Thyroid gland (tissue), 4 donors: ENCODE measurements at regions not wholly inside any gene's neighbourhood (a gene's known extent, or its start where the extent isn't known, plus 50 kb on each side); places are given as distances from the start of the nearest gene placed in this dataset.

Source experiments
- DNase-seq, 2 donors: peaks; one replicate each; pipeline ENCODE4 v3.0.0-alpha.2; 2019
- H3K27ac ChIP-seq, 3 donors: fragments of 200-600 bp; sonication (generic); 1 replicate in 2 of 3; 2 replicates in 1 of 3; pipeline ENCODE4 v1.5.1; 2016 to 2019; ENCODE audit warnings: mild to moderate bottlenecking in 1 of 3, moderate library complexity in 1 of 3
- H3K27me3 ChIP-seq: fragments of 200-600 bp; sonication (generic); one replicate; pipeline ENCODE4 v1.5.1; 2019
- H3K36me3 ChIP-seq, 2 donors: fragments of 200-600 bp; sonication (generic); one replicate each; pipeline ENCODE4 v1.5.1; 2016 to 2019
- H3K4me1 ChIP-seq, 2 donors: fragments of 200-600 bp; sonication (generic); one replicate each; pipeline ENCODE4 v1.5.1; 2017 to 2019
- H3K4me3 ChIP-seq, 3 donors: fragments of 200-600 bp; sonication (generic); replicated peaks in 1 of 3; 1 replicate in 2 of 3; 2 replicates in 1 of 3; pipeline ENCODE4 v1.5.1; 2016; ENCODE audit warnings: mild to moderate bottlenecking in 1 of 3
- H3K9me3 ChIP-seq: fragments of 200-600 bp; sonication (generic); one replicate; pipeline ENCODE4 v1.5.1; 2017
- CTCF ChIP-seq, 6 experiments: fragments of 200-600 bp in 3 of 6; fragments of 450-650 bp in 3 of 6; sonication (generic) in 3 of 6; IDR thresholded peaks; one replicate each; pipeline ENCODE4 v1.5.1; 2016 to 2019; ENCODE audit warnings: antibody characterized with exemption in 6 of 6, mild to moderate bottlenecking in 2 of 6, inconsistent platforms in 1 of 6, moderate library complexity in 1 of 6
- POLR2A ChIP-seq, 2 donors: fragments of 450-650 bp; IDR thresholded peaks; one replicate each; pipeline ENCODE4 v1.6.1; 2017; ENCODE audit warnings: antibody characterized with exemption in 2 of 2, mild to moderate bottlenecking in 2 of 2, moderate library complexity in 1 of 2
- WGBS, 2 donors: methylation state at CpG; one replicate each; pipeline ENCODE4 v1.1.5; 2017; 5-methylcytosine and 5-hydroxymethylcytosine counted together
- intact Hi-C: fragments of 100-400 bp; cut with DNase I; formaldehyde crosslinking; loops from one replicate; pipeline ENCODE4 v1.15.1; 2023

GRCh38 chr2:177078855-177079254 lies 133.7 kb upstream of the HNRNPA3 start:
- TF ChIP-seq CTCF (IDR thresholded peaks at IDR 0.05) (no peak), POLR2A (IDR thresholded peaks at IDR 0.05) (no peak)
- Histone ChIP-seq H3K27me3 (no peaks in the 10 kb centered on the region), H3K4me3 (no peak overlapping the region), H3K27ac (no peak overlapping the region), H3K36me3 (no peaks in the 10 kb centered on the region), H3K4me1 (no peaks in the 10 kb centered on the region), H3K9me3 (no peaks in the 10 kb centered on the region)
- 61% methylated on average over 3 of the region's 3 CpGs for WGBS, 2 donors
- intact Hi-C loops, result no loop called here
- DNase-seq, result no peak

- H3K4me1 ChIP-seq, result no peaks in the 10 kb centered on the region
- H3K4me3 ChIP-seq, result no peak overlapping the region
- no peak overlapping the region for H3K27ac ChIP-seq
- 58 to 65% methylated on average over 3 of the region's 3 CpGs for WGBS, 2 donors
- TF ChIP-seq CTCF (IDR thresholded peaks at IDR 0.05) (no peak), POLR2A (IDR thresholded peaks at IDR 0.05) (no peak)
- H3K27me3 ChIP-seq, result no peaks in the 10 kb centered on the region
- DNase-seq, result no peak
- intact Hi-C loops, result no loop called here
- H3K9me3 ChIP-seq, result no peaks in the 10 kb centered on the region
- H3K36me3 ChIP-seq, result no peaks in the 10 kb centered on the region
These were observed 131.8 kb upstream of the HNRNPA3 start for GRCh38 chr2:177080746-177081284.

GRCh38 chr2:177084607-177085006 lies 128.0 kb upstream of the HNRNPA3 start:
- H3K9me3 ChIP-seq, result no peaks in the 10 kb centered on the region
- H3K4me1 ChIP-seq, result no peaks in the 10 kb centered on the region
- no peak for TF ChIP-seq CTCF (IDR thresholded peaks at IDR 0.05)
- TF ChIP-seq POLR2A (IDR thresholded peaks at IDR 0.05), result no peak
- no peaks in the 10 kb centered on the region for H3K27me3 ChIP-seq
- 66 to 73% methylated on average over 4 of the region's 4 CpGs for WGBS, 2 donors
- no peaks in the 10 kb centered on the region for H3K36me3 ChIP-seq
- no peak for DNase-seq
- no peak overlapping the region for H3K27ac ChIP-seq
- H3K4me3 ChIP-seq, result no peak overlapping the region
- intact Hi-C loops, result no loop called here

GRCh38 chr2:177088529-177088928 lies 124.1 kb upstream of the HNRNPA3 start:
- Histone ChIP-seq H3K36me3 (no peaks in the 10 kb centered on the region), H3K4me1 (no peaks in the 10 kb centered on the region), H3K27me3 (no peaks in the 10 kb centered on the region), H3K27ac (no peak overlapping the region), H3K9me3 (no peaks in the 10 kb centered on the region), H3K4me3 (no peak overlapping the region)
- WGBS, 2 donors, result 69 to 75% methylated on average over 2 of the region's 2 CpGs
- no peak for DNase-seq
- intact Hi-C loops, result no loop called here
- no peak for TF ChIP-seq POLR2A (IDR thresholded peaks at IDR 0.05)
- TF ChIP-seq CTCF (IDR thresholded peaks at IDR 0.05), result no peak

- Histone ChIP-seq H3K36me3 (no peaks in the 10 kb centered on the region), H3K4me1 (no peaks in the 10 kb centered on the region), H3K27ac (no peak overlapping the region), H3K4me3 (no peak overlapping the region), H3K9me3 (no peaks in the 10 kb centered on the region), H3K27me3 (no peaks in the 10 kb centered on the region)
- 84 to 88% methylated on average over 5 of the region's 5 CpGs for WGBS, 2 donors
- TF ChIP-seq POLR2A (IDR thresholded peaks at IDR 0.05) (no peak), CTCF (IDR thresholded peaks at IDR 0.05) (no peak)
- intact Hi-C loops, result no loop called here
- no peak for DNase-seq
These were observed 121.6 kb upstream of the HNRNPA3 start for GRCh38 chr2:177090967-177091366.
